CD14-positive monocyte (primary cell): ENCODE measurements at regions not wholly inside any gene's neighbourhood (a gene's known extent, or its start where the extent isn't known, plus 50 kb on each side); places are given as distances from the start of the nearest gene placed in this dataset.

Experiments
- DNase-seq, 3 donors: peaks; one replicate each; pipeline ENCODE4 v3.0.0-alpha.2; 2011 to 2022
- H2AFZ ChIP-seq: 2 replicates; pipeline ENCODE4 v1.6.0; 2012; ENCODE audit warnings: mild to moderate bottlenecking, low read depth, low read length, inconsistent platforms; ENCODE audit not compliant: insufficient read depth, poor library complexity, severe bottlenecking
- H3K27ac ChIP-seq, 2 donors: 1 replicate in 1 of 2; 2 replicates in 1 of 2; pipeline ENCODE4 v1.5.1; 2012 to 2013; ENCODE audit warnings: low read length in 2 of 2, control low read depth in 1 of 2, inconsistent platforms in 1 of 2, low read depth in 1 of 2, mild to moderate bottlenecking in 1 of 2
- H3K27me3 ChIP-seq, 2 donors: one replicate each; pipeline versions ENCODE4 v1.6.0 to v1.6.1; 2011 to 2013; ENCODE audit warnings: low read length in 2 of 2; ENCODE audit not compliant: control insufficient read depth in 2 of 2, insufficient read depth in 2 of 2
- H3K36me3 ChIP-seq, 2 donors: replicated peaks in 1 of 2; 1 replicate in 1 of 2; 2 replicates in 1 of 2; pipeline versions ENCODE4 v1.5.1 to v1.6.1; 2012 to 2013; ENCODE audit warnings: low read length in 2 of 2, control low read depth in 1 of 2, inconsistent platforms in 1 of 2, mild to moderate bottlenecking in 1 of 2; ENCODE audit not compliant: insufficient read depth in 2 of 2, control insufficient read depth in 1 of 2
- H3K4me1 ChIP-seq, 2 donors: 1 replicate in 1 of 2; 2 replicates in 1 of 2; pipeline versions ENCODE4 v1.5.1 to v1.6.1; 2012 to 2013; ENCODE audit warnings: low read length in 2 of 2, control low read depth in 1 of 2, inconsistent platforms in 1 of 2, mild to moderate bottlenecking in 1 of 2, moderate library complexity in 1 of 2; ENCODE audit not compliant: insufficient read depth in 2 of 2, control insufficient read depth in 1 of 2
- H3K4me2 ChIP-seq: replicated peaks from 2 replicates; pipeline ENCODE3; 2012; ENCODE audit warnings: low read length, moderate library complexity, mild to moderate bottlenecking; ENCODE audit not compliant: poor library complexity, severe bottlenecking; ENCODE audit errors: extremely low read depth
- H3K4me3 ChIP-seq, 3 experiments: fragments of 200-600 bp in 1 of 3; sonication (generic) in 1 of 3; replicated peaks in 1 of 3; 1 replicate in 2 of 3; 2 replicates in 1 of 3; pipeline ENCODE4 v1.5.1; 2011 to 2013; ENCODE audit warnings: low read length in 3 of 3, mild to moderate bottlenecking in 3 of 3, control low read depth in 2 of 3, low read depth in 2 of 3, inconsistent platforms in 1 of 3, moderate library complexity in 1 of 3
- H3K79me2 ChIP-seq: 2 replicates; pipeline ENCODE4 v1.6.0; 2012; ENCODE audit warnings: mild to moderate bottlenecking, control low read depth, inconsistent platforms, low read length, moderate library complexity; ENCODE audit not compliant: insufficient read depth
- H3K9ac ChIP-seq: 2 replicates; pipeline ENCODE4 v1.6.0; 2017; ENCODE audit warnings: low read length, mild to moderate bottlenecking; ENCODE audit not compliant: insufficient read depth, poor library complexity, severe bottlenecking
- H3K9me3 ChIP-seq, 2 donors: replicated peaks in 1 of 2; 1 replicate in 1 of 2; 2 replicates in 1 of 2; pipeline versions ENCODE4 v1.5.1 to v1.6.1; 2012 to 2013; ENCODE audit warnings: low read length in 2 of 2, control low read depth in 1 of 2; ENCODE audit not compliant: control insufficient read depth in 1 of 2, insufficient read depth in 1 of 2
- H4K20me1 ChIP-seq: 2 replicates; pipeline ENCODE4 v1.6.0; 2012; ENCODE audit warnings: mild to moderate bottlenecking, low read length, control low read depth, moderate library complexity; ENCODE audit not compliant: insufficient read depth
- H3K27ac Mint-ChIP-seq, 7 donors: one replicate each; pipeline ENCODE4 v1.8.0; 2020; ENCODE audit warnings: mild to moderate bottlenecking in 7 of 7, mixed read lengths in 7 of 7, moderate library complexity in 6 of 7, inconsistent platforms in 2 of 7
- H3K27me3 Mint-ChIP-seq, 3 donors: one replicate each; pipeline ENCODE4 v1.8.0; 2021 to 2022; ENCODE audit warnings: low read depth in 3 of 3, mild to moderate bottlenecking in 3 of 3, mixed read lengths in 3 of 3, moderate library complexity in 3 of 3, inconsistent platforms in 1 of 3
- H3K36me3 Mint-ChIP-seq, 2 donors: one replicate each; pipeline ENCODE4 v1.8.0; 2020; ENCODE audit warnings: mixed read lengths in 2 of 2, inconsistent platforms in 1 of 2, mild to moderate bottlenecking in 1 of 2
- H3K4me1 Mint-ChIP-seq: one replicate; pipeline ENCODE4 v1.8.0; 2020; ENCODE audit warnings: mild to moderate bottlenecking, mixed read lengths
- H3K4me3 Mint-ChIP-seq, 2 donors: one replicate each; pipeline ENCODE4 v1.8.0; 2020; ENCODE audit warnings: mild to moderate bottlenecking in 2 of 2, mixed read lengths in 2 of 2, moderate library complexity in 1 of 2
- H3K9me3 Mint-ChIP-seq, 7 donors: one replicate each; pipeline ENCODE4 v1.8.0; 2020 to 2022; ENCODE audit warnings: mixed read lengths in 7 of 7, mild to moderate bottlenecking in 6 of 7, moderate library complexity in 6 of 7, inconsistent platforms in 2 of 7
- WGBS: methylation state at CpG from one replicate; pipeline ENCODE4 v1.1.5; 2013; ENCODE audit warnings: missing lambda C conversion rate; ENCODE audit not compliant: insufficient coverage; 5-methylcytosine and 5-hydroxymethylcytosine counted together
- intact Hi-C, 2 donors: fragments of 100-400 bp; cut with micrococcal nuclease; formaldehyde crosslinking; loops; one replicate each; pipeline versions ENCODE4 v1.15.0 to v1.15.1; 2023
- TF ChIP-seq, protein P1 (sequence below): fragments of 200-600 bp; IDR thresholded peaks from one replicate; pipeline ENCODE4 v1.8.0; 2022; ENCODE audit warnings: antibody characterized with exemption, mild to moderate bottlenecking

DNA sequence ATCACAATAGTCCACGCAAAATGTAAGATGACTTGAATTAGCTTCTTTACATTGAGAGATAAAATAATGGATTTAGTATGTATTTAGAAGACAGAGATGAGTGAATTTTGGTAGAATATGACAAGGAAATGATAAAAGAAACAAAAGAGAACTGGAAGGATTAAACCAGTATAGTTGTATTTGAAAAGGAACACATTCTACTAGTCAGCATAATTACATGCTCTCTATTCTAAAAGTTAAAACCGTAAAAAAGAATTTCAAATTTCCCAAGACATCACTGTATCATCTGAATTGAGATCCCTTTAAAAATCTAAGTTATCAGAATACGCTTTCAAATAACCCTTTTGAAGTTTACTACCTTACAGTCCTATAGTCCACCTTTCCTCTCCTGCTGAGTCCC, 1156.7 kb upstream of the PCDH9 start:
- intact Hi-C loops, result no loop called here
- H3K9me3 Mint-ChIP-seq, result peaks cover 1 to 9% (median 2%) of the 10 kb centered on the region in 7 donors
- H3K4me3 Mint-ChIP-seq, result no peak overlapping the region
- H4K20me1 ChIP-seq, result no peaks in the 10 kb centered on the region
- peaks cover 0 to 6% of the 10 kb centered on the region in 2 donors for H3K9me3 ChIP-seq
- H3K79me2 ChIP-seq, result no peaks in the 10 kb centered on the region
- H3K36me3 Mint-ChIP-seq, result no peaks in the 10 kb centered on the region
- no peak overlapping the region for H3K27ac Mint-ChIP-seq
- H3K4me2 ChIP-seq, result no peak overlapping the region
- TF ChIP-seq, protein P1, sequence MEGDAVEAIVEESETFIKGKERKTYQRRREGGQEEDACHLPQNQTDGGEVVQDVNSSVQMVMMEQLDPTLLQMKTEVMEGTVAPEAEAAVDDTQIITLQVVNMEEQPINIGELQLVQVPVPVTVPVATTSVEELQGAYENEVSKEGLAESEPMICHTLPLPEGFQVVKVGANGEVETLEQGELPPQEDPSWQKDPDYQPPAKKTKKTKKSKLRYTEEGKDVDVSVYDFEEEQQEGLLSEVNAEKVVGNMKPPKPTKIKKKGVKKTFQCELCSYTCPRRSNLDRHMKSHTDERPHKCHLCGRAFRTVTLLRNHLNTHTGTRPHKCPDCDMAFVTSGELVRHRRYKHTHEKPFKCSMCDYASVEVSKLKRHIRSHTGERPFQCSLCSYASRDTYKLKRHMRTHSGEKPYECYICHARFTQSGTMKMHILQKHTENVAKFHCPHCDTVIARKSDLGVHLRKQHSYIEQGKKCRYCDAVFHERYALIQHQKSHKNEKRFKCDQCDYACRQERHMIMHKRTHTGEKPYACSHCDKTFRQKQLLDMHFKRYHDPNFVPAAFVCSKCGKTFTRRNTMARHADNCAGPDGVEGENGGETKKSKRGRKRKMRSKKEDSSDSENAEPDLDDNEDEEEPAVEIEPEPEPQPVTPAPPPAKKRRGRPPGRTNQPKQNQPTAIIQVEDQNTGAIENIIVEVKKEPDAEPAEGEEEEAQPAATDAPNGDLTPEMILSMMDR, result no peak
- WGBS, result 75% methylated on average over 1 of the region's 3 CpGs
- no peaks in the 10 kb centered on the region for H3K27me3 ChIP-seq
- H3K27me3 Mint-ChIP-seq, result no peaks in the 10 kb centered on the region
- no peaks in the 10 kb centered on the region for H3K36me3 ChIP-seq
- H3K9ac ChIP-seq, result no peak overlapping the region
- H3K27ac ChIP-seq, result no peak overlapping the region
- no peak overlapping the region for H3K4me3 ChIP-seq
- H3K4me1 ChIP-seq, result no peaks in the 10 kb centered on the region
- DNase-seq, result no peak
- no peaks in the 10 kb centered on the region for H3K4me1 Mint-ChIP-seq
- no peak overlapping the region for H2AFZ ChIP-seq

DNA sequence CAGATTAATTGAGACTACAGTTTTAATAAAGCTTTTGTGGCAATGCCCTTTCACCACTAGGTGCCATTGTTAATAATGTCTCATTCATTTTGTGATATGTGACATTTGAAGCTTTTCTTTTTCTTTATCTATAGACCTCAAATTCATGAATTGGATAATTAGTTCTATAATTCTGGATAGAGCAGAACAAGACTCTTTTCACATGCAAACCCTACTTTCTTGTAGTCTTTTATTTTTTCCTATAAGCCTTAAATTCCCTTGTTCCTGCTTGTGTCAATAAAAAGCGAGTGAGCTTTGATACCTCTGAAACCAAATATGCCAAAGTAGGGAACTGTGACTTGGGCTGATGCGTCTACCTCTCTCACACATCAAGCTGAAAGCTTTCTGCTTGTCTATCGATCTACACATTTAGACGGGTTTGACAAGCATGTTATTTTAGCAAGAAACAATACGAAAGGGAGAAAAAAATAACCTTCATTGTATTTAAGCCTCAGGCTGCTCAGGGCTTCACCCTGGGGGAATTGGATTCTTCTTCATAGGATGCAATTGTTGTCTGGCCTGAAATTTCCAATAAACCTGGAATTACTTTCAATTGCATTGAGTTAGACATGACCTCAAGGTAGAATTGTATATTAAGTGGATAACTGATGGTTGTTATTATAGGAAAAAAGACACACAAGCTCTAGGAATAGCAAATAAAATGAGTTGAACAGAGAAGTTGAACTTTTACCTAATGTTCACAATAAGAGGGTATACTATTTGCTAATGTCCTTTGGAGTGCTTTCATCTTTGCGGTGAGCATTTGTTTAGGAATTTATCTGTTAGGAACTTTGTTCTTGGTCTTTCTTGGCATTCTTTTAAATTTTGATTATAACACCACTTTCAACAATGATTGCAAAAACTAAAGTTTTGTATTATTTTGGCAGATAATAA, 1150.2 kb upstream of the PCDH9 start:
- TF ChIP-seq, protein P1, result no peak
- WGBS, result 91% methylated on average over 1 of the region's 6 CpGs

More for the DNA sequence above, 1150.2 kb upstream of the PCDH9 start:
- Histone ChIP-seq H3K4me1 (no peaks in the 10 kb centered on the region), H3K36me3 (no peaks in the 10 kb centered on the region), H3K4me2 (no peak overlapping the region), H3K9me3 (peaks cover 0 to 3% of the 10 kb centered on the region in 2 donors), H3K4me3 (no peak overlapping the region), H3K9ac (no peak overlapping the region), H2AFZ (no peak overlapping the region), H4K20me1 (no peaks in the 10 kb centered on the region), H3K79me2 (no peaks in the 10 kb centered on the region), H3K27ac (no peak overlapping the region), H3K27me3 (no peaks in the 10 kb centered on the region)
- intact Hi-C loops, result no loop called here
- H3K9me3 Mint-ChIP-seq, result peaks cover 0 to 3% (median 1%) of the 10 kb centered on the region in 7 donors
- H3K4me1 Mint-ChIP-seq, result no peaks in the 10 kb centered on the region
- no peak overlapping the region for H3K4me3 Mint-ChIP-seq
- no peaks in the 10 kb centered on the region for H3K27me3 Mint-ChIP-seq
- no peak overlapping the region for H3K27ac Mint-ChIP-seq
- H3K36me3 Mint-ChIP-seq, result no peaks in the 10 kb centered on the region
- no peak for DNase-seq
